Renal cortex interstitium (tissue), 11 donors: ENCODE measurements at regions not wholly inside any gene's neighbourhood (a gene's known extent, or its start where the extent isn't known, plus 50 kb on each side); places are given as distances from the start of the nearest gene placed in this dataset.
"Not testable (repeated sequence)": the region's sequence is repeated elsewhere in the genome, so short reads cannot be mapped to it uniquely, and the experiment has no call there.

ENCODE experiments used
- DNase-seq, 11 donors: peaks; one replicate each; pipeline ENCODE4 v3.0.0-alpha.2; 2013; ENCODE audit warnings: low read depth in 9 of 11, low spot score in 4 of 11; ENCODE audit errors: extremely low read depth in 1 of 11

GRCh38 chr18:51541230-51541629 is 343.7 kb upstream of the MEX3C start:
- no peak for DNase-seq

GRCh38 chr18:51543658-51544155 is 346.2 kb upstream of the MEX3C start:
- DNase-seq: no peak

DNA sequence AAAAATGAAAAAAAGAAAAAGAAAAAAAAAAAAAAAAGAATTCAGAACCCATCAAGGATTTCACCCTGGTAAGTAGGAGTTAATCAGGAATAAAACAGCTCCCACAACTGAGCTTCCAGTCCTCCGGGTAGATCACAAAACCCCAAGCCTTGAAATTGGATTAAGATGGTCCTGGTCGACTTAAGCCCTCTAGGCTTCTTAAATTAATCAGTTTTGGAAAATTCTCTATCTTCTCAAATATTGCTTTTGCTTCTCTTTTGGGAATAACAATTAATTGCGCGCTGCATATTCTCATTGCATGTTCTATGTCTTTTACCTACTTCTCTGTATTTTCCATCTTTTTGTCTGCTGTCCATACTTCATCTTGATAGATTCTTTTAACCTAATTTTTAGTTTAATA is 348.0 kb upstream of the MEX3C start:
- no peak for DNase-seq

- no peak for DNase-seq
Measured at GRCh38 chr18:51559198-51559901, 361.9 kb upstream of the MEX3C start.

DNA sequence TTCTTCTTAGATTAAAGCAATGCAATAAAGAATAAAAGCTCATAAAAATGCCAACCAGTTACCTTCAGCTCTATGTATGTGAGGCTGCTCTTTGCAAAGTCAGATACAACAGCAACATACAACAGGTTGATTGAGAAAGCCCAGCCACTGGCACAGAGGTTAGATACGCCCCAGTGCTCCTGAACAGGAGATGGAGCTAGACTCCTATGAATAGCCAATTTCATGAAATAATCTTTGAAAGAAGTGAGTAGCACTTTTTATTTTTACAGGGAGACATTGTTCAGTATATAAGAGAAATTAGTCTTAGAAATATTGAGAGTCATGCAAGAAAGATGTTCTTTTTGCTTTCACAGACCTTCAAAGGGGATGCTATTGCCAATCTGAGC is 362.4 kb upstream of the MEX3C start:
- no peak for DNase-seq

- DNase-seq: peak in 6 of 11 donors; percentile 2 to 32 (median 12)
Measured at GRCh38 chr18:51561821-51562220, 364.3 kb upstream of the MEX3C start.

- DNase-seq: no peak
Measured at GRCh38 chr18:51562866-51563265, 365.4 kb upstream of the MEX3C start.

DNA sequence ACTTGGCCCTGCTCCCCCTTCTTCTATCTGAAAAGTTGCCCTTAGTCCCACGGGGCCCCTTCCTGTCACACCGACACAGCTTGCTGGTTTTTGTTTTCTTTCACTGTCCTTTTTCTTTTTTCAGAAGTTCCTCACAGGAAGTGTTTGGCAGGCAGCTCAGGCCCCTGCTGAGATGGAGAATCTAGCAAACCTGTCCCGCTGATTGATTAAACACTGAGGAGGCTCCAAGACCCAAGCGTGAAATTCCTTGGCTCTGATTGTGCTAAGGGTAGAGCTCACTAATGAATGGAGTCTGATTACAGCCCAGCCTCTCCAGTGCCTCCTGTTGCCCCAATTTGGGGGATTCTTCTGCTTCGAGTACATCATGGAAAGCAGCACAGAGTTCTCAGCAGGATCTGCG is 365.9 kb upstream of the MEX3C start:
- DNase-seq: no peak

- DNase-seq: no peak
Measured at GRCh38 chr18:51568151-51568550, 370.7 kb upstream of the MEX3C start.

DNA sequence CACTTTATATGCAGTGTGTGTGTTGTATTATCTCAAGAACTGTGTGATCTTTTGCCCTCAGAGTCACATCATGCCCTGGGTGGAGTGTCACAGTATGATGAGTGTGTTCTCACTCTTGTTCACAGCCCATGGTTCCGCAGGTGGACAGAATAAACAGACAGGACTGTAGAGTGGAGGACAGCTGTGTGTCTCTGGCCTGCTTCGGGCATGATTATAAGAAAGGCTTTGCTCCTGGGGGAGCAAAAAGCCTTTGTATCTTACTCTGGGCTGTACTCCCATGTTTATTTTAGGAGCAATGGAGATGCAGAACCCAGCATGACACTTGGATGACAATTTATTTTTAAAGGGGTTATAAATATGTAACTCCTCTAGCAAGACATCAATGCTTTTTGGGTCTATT is 371.7 kb upstream of the MEX3C start:
- no peak for DNase-seq

GRCh38 chr18:51569561-51569960 is 372.1 kb upstream of the MEX3C start:
- no peak for DNase-seq

GRCh38 chr18:51570071-51570470 is 372.6 kb upstream of the MEX3C start:
- DNase-seq: not testable (repeated sequence)

DNA sequence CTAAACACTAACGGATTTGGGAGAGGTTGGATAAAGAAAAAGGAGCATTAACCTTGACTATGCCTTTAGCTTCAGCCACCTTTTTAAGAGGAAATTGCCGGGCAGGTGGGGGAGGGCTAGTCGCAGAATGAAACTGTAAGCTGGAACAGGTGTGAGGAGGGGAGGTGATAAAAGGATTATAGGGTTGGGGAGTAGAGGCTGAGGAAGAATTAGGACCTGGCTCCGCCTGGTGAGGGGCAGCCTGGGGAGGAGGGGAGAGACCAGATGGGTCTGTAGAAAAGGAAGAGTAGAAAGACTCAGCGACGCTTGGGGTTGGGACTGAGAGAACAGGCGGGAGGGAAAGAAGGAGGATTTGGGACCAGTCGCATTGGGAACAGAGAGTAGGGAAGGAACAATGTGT is 376.4 kb upstream of the MEX3C start:
- not testable (repeated sequence) for DNase-seq

DNA sequence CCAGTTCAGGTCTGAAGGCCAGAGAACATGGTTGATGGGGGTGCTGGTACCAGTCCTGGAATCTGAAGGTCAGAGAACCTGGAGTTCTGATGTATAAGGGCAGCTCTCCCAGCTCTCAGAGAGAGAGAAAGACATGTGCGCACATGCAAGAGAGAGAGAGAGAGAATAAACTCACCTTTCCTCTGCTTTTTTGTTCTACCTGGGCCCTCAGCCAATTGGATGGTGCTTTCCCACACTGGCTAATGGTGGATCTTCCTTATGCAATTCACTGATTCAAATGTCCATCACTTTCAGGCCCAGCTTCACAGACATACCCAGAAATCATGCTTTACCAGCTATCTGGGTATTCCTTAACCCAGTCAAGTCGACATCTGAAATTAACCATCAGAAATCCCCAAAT is 377.7 kb upstream of the MEX3C start:
- DNase-seq: no peak

DNA sequence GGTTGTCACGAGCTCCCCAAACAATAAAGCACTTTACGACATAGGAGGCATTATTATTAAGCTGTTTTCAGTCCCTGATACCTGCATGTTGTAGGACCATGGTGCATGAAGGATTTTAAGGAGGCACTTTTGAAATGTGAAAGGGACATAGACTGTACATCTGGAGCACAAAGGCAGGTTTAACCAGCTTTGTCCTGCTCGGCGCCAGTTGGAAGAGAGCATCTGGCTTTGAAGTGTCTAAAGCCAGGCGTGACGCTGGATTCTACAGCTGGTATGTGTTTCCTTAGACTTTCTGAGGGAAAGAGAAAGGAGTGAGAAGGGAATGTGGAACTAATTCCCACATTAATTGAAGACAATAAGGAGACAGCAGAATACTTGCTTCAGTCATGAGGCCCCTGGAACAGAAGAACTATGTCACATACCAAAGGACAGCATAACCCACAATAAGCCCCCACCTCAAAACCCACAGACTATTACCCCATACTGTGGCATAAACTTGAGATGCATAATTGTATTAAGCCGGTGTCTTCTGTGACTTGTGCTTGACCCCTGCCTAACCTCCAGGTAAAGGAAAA is 381.0 kb upstream of the MEX3C start:
- DNase-seq: no peak

DNA sequence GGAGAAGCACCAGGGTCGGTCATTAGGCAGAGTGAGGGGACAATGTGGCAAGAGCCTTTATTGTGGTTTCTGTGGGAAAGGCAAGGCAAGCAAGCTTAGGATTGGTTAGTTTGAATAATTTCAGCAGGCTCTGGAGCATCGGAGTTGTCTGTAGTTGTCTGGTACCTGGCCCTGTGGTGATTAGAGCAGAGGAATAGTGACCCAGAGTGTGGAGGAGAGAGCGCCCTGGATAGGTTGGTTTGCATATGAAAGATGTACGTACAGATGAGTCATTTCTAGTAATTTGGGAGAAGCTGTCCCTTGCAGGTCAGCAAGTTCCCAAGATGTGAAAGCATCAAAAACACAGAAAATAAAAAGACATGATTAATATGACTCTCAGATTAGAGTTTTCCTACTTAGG is 383.1 kb upstream of the MEX3C start:
- no peak for DNase-seq

GRCh38 chr18:51582551-51582950 is 385.1 kb upstream of the MEX3C start:
- DNase-seq: no peak

GRCh38 chr18:51588616-51589015 is 391.1 kb upstream of the MEX3C start:
- no peak for DNase-seq

DNA sequence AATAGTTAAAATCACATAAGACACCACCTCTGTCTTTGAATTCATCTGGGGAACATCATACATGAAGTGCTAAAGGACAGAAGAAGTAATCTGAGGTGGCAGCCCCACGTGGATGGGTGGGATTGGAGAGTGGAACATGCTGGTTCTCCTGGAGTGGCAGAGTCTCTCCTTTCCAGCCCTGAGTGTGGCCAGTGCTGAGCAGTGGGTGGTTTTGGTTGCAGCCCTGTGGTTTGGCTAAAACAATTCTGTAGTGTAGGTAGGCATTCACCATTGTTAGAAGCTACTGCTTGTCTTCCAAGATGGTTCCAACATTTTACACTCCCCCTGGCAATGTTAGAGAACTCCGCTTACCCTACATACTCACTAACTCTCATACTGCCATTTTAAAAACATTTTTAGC is 396.4 kb upstream of the MEX3C start:
- DNase-seq: no peak

GRCh38 chr18:51603111-51603510 is 405.6 kb upstream of the MEX3C start:
- DNase-seq: no peak

- DNase-seq: no peak
Measured at GRCh38 chr18:51603551-51603950, 406.1 kb upstream of the MEX3C start.
